LHCN-M2 (cell line): ENCODE measurements at regions not wholly inside any gene's neighbourhood (a gene's known extent, or its start where the extent isn't known, plus 50 kb on each side); places are given as distances from the start of the nearest gene placed in this dataset.
"Not testable (repeated sequence)": the region's sequence is repeated elsewhere in the genome, so short reads cannot be mapped to it uniquely, and the experiment has no call there.

ENCODE experiments used
- DNase-seq: peaks from one replicate; pipeline ENCODE4 v3.0.0-alpha.2; 2012; ENCODE audit warnings: low read depth

DNA sequence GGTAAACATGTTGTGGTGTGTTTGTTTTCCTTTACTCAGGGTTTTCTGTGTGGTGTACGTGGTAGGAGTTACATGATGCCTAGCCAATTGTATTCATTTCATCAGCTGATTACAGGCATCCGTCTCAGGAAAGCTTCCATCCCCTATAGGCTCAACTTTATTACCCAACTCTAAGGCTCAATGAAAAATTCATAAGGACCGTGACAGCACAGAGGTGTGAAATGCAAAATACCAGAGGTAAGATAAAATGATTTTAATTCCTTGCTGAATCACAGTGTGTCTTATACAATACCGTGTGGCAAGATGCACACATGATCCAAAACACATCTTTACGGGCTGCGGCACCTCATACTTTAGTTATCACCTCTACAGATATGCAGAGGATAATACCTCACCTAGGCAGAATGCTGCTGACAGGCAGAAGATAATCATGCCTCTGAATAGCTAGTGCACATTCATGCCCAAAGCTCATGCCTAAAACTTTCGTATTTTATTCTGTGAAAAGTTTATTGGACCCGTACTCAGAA, 87.2 kb upstream of the DIO2 start:
- no peak for DNase-seq

DNA sequence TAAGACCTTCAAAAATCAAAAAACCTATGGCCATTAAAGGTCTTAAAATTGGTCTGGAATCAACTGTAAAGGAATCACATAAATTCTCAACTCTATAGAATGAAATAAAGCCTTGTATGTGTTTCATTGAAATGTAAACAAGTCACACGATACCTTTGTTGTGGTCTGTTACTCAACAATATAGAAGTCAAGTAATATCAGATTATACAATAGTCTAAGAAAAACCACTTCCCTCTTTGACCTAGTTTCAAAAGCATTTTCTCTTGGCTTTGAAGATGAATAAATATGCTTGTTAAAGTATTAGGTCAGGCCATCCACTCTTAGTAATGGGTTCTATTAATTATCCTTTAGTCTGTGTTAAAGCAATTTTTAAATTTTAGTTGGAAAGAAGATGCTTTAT, 79.8 kb upstream of the DIO2 start:
- DNase-seq: no peak

DNA sequence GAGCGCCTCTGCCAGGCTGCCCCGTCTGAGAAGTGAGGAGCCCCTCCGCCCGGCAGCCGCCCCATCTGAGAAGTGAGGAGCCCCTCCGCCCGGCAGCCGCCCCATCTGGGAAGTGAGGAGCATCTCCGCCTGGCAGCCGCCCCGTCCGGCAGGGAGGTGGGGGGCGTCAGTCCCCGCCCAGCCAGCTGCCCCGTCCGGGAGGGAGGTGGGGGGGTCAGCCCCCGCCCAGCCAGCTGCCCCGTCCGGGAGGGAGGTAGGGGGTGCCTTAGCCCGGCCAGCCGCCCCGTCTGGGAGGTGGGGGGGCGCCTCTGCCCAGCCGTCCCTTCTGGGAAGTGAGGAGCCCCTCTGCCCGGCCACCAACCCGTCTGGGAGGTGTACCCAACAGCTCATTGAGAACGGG, 75.4 kb upstream of the DIO2 start:
- DNase-seq: not testable (repeated sequence)

DNA sequence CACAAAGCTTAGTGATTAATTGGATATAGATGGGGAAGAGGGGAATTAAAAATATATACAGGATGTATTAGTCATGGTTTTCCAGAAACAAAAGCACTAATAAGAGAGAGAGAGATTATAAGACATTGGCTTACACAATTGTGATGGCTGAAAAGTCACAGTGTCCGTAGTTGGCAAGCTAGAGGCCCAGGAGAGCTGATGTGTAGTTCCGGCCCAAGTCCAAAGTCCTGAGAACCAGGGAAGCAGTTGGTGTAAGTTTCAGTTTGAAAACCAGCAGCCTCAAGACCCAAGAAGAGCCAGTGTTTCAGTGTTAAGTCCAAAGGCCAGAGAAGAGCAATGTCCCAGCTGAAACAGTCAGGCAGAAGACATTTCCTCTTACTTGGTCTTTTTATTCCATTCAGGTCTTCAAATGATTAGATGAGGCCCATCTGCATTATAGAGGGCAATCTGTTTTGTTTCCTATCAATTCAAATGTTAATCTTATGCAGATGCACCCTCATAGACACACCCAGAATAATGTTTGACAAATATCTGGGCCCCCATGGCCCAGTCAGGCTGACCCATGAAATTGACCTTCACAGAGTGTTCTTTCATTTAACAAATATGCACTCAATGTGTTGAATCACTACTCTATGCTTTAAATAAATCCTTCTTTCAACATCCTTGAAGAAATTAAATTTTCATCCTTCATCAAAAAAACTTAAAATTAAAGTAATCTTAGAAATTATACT, 67.2 kb upstream of the DIO2 start:
- DNase-seq: no peak

DNA sequence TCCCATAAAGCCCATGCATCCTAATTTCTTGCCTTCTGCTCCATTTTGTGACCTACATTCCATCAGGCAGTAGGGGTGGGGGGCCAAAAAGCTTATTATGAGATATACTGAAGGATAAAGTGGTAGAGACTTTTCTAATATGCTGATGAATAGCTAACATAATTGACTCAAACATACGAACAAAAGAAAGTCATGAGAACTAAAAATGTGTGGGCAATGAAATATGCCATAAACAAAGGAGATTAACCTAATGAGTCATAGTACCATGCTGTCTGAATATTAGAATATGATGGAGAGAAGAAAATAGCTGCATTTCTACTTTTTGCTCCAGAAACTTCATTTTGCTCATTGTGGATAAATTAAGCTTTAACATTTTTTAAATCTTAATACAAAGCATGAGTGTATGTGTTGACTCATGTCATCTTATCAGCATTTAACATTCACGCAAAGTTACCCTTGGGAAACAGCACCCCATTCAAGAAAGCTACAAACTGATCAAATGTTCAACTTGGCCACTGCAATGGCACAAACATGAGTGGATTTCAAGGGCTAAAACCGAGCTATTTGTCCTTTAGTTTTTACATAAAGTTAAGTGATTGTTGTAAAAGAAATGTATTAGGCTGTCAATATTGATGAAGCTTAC, 64.0 kb upstream of the DIO2 start:
- DNase-seq: peak; percentile 61

DNA sequence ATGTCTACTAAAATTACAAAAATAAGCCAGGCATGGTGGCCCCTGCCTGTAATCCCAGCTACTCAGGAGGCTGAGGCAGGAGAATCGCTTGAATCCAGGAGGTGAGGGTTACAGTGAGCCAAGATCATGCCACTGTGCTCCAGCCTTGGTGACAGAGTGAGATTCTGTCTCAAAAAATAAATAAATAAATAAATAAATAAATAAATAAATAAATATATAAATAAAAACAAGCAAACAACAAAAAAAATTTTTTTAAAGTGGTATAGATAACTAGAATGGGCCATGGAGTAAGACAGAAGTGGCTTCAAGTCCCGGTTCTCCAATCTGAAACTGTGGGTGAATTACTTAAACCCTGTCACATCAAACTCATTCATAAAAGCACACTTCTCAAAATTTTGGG, 63.0 kb upstream of the DIO2 start:
- DNase-seq: not testable (repeated sequence)

DNA sequence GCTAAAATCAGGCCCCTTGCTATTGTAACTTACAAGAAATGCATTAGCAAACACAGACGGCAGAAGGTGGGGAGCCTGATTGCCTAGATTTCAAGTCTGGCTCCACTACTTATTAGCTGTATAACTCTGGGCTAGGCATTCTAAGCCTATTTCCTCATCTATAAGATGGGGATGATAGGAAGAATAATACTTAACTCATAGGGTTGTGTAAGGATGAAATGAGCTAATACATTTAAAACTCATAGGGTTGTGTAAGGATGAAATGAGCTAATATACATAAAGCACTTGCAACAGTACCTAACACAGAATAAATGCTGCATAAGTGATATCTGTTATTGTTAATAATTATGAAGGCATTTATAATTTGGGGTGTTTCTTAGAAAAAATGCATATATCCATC, 60.1 kb upstream of the DIO2 start:
- no peak for DNase-seq

DNA sequence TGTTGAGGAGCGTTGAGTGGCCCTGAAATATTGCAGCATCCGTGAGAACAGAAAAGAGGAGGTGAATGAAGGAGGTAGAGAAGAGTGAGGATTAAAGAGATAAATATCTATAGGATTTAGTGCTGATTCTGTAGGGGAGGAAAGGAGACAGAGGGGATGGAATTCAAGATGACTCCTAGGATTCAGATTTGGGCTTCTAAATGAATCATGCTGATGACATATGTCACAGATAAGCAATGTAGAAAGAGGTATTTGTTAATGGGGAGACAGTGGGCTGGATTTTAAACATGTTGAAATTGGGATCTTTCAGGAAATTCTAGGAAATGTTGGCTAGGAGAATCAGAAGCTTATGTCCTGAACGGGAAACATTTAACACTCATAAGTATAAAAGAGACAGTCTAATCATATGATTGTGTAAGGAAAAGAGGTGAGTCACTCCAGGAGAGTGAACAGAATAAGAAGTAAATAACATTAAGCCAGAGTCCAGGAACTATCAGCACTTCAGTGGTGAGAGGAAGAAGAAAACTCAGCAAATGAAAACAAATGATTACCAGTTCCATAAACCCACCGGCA, 58.1 kb upstream of the DIO2 start:
- peak; percentile 36 for DNase-seq

DNA sequence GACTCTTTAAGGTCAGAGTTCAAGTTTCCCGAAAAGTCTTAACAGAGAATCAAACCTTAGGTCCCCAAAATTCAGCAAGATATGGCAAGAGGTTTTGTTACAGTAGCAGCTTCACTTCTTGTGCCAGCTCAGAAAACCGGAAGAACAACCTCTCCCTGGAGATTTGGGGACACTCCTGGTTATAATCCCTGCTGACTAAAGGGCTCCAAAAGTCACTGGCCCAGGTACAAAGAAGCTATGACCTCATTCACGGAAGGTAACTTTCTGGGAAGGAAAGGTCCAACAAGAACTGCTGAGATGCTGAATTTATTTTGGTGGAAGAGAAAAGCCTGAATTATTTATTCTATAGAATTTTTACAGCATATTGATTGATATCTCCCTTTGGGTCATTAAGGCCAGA, 55.6 kb upstream of the DIO2 start:
- no peak for DNase-seq

DNA sequence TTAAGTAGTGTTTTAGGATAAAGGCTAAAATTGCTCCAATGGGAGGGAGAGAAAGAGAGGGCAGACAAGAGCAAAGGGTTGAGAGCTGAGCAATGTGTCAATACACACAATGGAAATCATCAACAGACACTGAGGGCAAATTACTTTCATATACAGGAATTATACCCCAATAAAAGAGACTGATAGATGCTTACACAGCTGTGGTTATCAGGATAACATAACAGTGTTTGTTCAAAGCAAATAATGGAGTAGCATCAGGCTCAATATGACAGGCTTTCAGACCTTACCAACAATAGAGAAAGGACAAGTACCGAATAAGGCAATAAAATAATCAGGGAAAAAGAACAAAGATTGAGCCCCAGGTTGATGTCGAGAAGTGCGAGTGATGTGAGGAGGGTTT, 53.4 kb upstream of the DIO2 start:
- no peak for DNase-seq
